ENCODE measurements at regions not wholly inside any gene's neighbourhood (a gene's known extent, or its start where the extent isn't known, plus 50 kb on each side); places are given as distances from the start of the nearest gene placed in this dataset.

GRCh38 chr16:80034948-80035663 is 434.6 kb upstream of the MAF start:
- no peak for TF ChIP-seq EZH2phosphoT487 (IDR thresholded peaks at IDR 0.05; ENCODE audit: borderline replicate concordance)
- TF ChIP-seq CTCF (conservative IDR thresholded peaks at IDR 0.05; ENCODE audit: low read length), result no peak
